ENCODE measurements at regions not wholly inside any gene's neighbourhood (a gene's known extent, or its start where the extent isn't known, plus 50 kb on each side); places are given as distances from the start of the nearest gene placed in this dataset.

- Histone ChIP-seq H3F3A (ENCODE audit: insufficient read depth, low read length) (no peaks in the 10 kb centered on the region), H3K79me2 (ENCODE audit: insufficient read depth, low read length) (no peaks in the 10 kb centered on the region), H3K9ac (ENCODE audit: low read length) (no peak overlapping the region), H3K4me1 (ENCODE audit: insufficient read depth, low read length, severe bottlenecking) (no peaks in the 10 kb centered on the region), H3K4me3 (ENCODE audit: low read depth, low read length, poor library complexity, severe bottlenecking) (no peak overlapping the region), H3K36me3 (ENCODE audit: insufficient read depth, low read length) (no peaks in the 10 kb centered on the region), H3K27me3 (ENCODE audit: insufficient read depth, low read length) (no peaks in the 10 kb centered on the region), H2AFZ (ENCODE audit: low read length) (no peak overlapping the region), H3K9me2 (ENCODE audit: low read depth, low read length) (no peaks in the 10 kb centered on the region), H3K4me2 (ENCODE audit: low read length) (no peak overlapping the region), H4K20me1 (ENCODE audit: insufficient read depth, low read length) (no peaks in the 10 kb centered on the region), H3K27ac (ENCODE audit: low read depth, low read length, poor library complexity, severe bottlenecking) (no peak overlapping the region), H3K9me3 (ENCODE audit: low read length) (no peaks in the 10 kb centered on the region)
- TF ChIP-seq CTCF (IDR thresholded peaks at IDR 0.05; ENCODE audit: low read length) (no peak), EZH2 (IDR thresholded peaks at IDR 0.05; ENCODE audit: borderline replicate concordance, low read length) (no peak)
Observed at GRCh38 chr6:167502471-167502870, 177.6 kb downstream of the TTLL2 start.

- no peaks in the 10 kb centered on the region for H3K9me3 ChIP-seq (ENCODE audit: low read length)
- no peaks in the 10 kb centered on the region for H3K36me3 ChIP-seq (ENCODE audit: insufficient read depth, low read length)
- H3K79me2 ChIP-seq (ENCODE audit: insufficient read depth, low read length), result no peaks in the 10 kb centered on the region
- no peaks in the 10 kb centered on the region for H3K27me3 ChIP-seq (ENCODE audit: insufficient read depth, low read length)
- no peak overlapping the region for H3K4me3 ChIP-seq (ENCODE audit: low read depth, low read length, poor library complexity, severe bottlenecking)
- no peaks in the 10 kb centered on the region for H3K9me2 ChIP-seq (ENCODE audit: low read depth, low read length)
- no peak overlapping the region for H3K9ac ChIP-seq (ENCODE audit: low read length)
- H4K20me1 ChIP-seq (ENCODE audit: insufficient read depth, low read length), result no peaks in the 10 kb centered on the region
- no peak overlapping the region for H2AFZ ChIP-seq (ENCODE audit: low read length)
- H3K4me2 ChIP-seq (ENCODE audit: low read length), result no peak overlapping the region
- no peaks in the 10 kb centered on the region for H3F3A ChIP-seq (ENCODE audit: insufficient read depth, low read length)
- H3K27ac ChIP-seq (ENCODE audit: low read depth, low read length, poor library complexity, severe bottlenecking), result no peak overlapping the region
- TF ChIP-seq CTCF (IDR thresholded peaks at IDR 0.05; ENCODE audit: low read length) (no peak), EZH2 (IDR thresholded peaks at IDR 0.05; ENCODE audit: borderline replicate concordance, low read length) (no peak)
- H3K4me1 ChIP-seq (ENCODE audit: insufficient read depth, low read length, severe bottlenecking), result no peaks in the 10 kb centered on the region
Observed at GRCh38 chr6:167504385-167504961, 179.6 kb downstream of the TTLL2 start.

- Histone ChIP-seq H3K9ac (ENCODE audit: low read length) (no peak overlapping the region), H3K9me3 (ENCODE audit: low read length) (no peaks in the 10 kb centered on the region), H3K4me1 (ENCODE audit: insufficient read depth, low read length, severe bottlenecking) (no peaks in the 10 kb centered on the region)
Observed at GRCh38 chr6:167505199-167505598, 180.3 kb downstream of the TTLL2 start.

More at GRCh38 chr6:167505199-167505598, 180.3 kb downstream of the TTLL2 start:
- Histone ChIP-seq H3K4me2 (ENCODE audit: low read length) (no peak overlapping the region), H4K20me1 (ENCODE audit: insufficient read depth, low read length) (no peaks in the 10 kb centered on the region), H3K9me2 (ENCODE audit: low read depth, low read length) (no peaks in the 10 kb centered on the region), H3K79me2 (ENCODE audit: insufficient read depth, low read length) (no peaks in the 10 kb centered on the region), H2AFZ (ENCODE audit: low read length) (no peak overlapping the region), H3K36me3 (ENCODE audit: insufficient read depth, low read length) (no peaks in the 10 kb centered on the region), H3K27me3 (ENCODE audit: insufficient read depth, low read length) (no peaks in the 10 kb centered on the region), H3K4me3 (ENCODE audit: low read depth, low read length, poor library complexity, severe bottlenecking) (no peak overlapping the region), H3K27ac (ENCODE audit: low read depth, low read length, poor library complexity, severe bottlenecking) (no peak overlapping the region), H3F3A (ENCODE audit: insufficient read depth, low read length) (no peaks in the 10 kb centered on the region)
- TF ChIP-seq CTCF (IDR thresholded peaks at IDR 0.05; ENCODE audit: low read length), result no peak
- TF ChIP-seq EZH2 (IDR thresholded peaks at IDR 0.05; ENCODE audit: borderline replicate concordance, low read length), result no peak

Measured in OCI-LY1 (cell line).